Tibial artery (tissue), 4 donors: ENCODE measurements at regions not wholly inside any gene's neighbourhood (a gene's known extent, or its start where the extent isn't known, plus 50 kb on each side); places are given as distances from the start of the nearest gene placed in this dataset.

Experiments
- DNase-seq, 2 donors: peaks; one replicate each; pipeline ENCODE4 v3.0.0-alpha.2; 2019
- H3K27ac ChIP-seq, 2 donors: fragments of 200-600 bp; sonication (generic) in 1 of 2; 1 replicate in 1 of 2; 2 replicates in 1 of 2; pipeline ENCODE4 v1.5.1; 2018 to 2019; ENCODE audit warnings: mild to moderate bottlenecking in 1 of 2
- H3K27me3 ChIP-seq, 2 donors: fragments of 200-600 bp; sonication (generic) in 1 of 2; one replicate each; pipeline versions ENCODE4 v1.5.1 to v1.6.0; 2016 to 2019
- H3K36me3 ChIP-seq, 3 donors: fragments of 200-600 bp; sonication (generic) in 2 of 3; one replicate each; pipeline ENCODE4 v1.5.1; 2016 to 2019; ENCODE audit warnings: mild to moderate bottlenecking in 2 of 3
- H3K4me1 ChIP-seq, 4 donors: fragments of 200-600 bp; sonication (generic) in 2 of 4; 1 replicate in 3 of 4; 2 replicates in 1 of 4; pipeline ENCODE4 v1.5.1; 2016 to 2019
- H3K4me3 ChIP-seq, 2 donors: fragments of 200-600 bp; sonication (generic) in 1 of 2; 1 replicate in 1 of 2; 2 replicates in 1 of 2; pipeline ENCODE4 v1.5.1; 2018 to 2019; ENCODE audit warnings: mild to moderate bottlenecking in 2 of 2
- H3K9me3 ChIP-seq, 3 donors: fragments of 200-600 bp; sonication (generic) in 1 of 3; one replicate each; pipeline ENCODE4 v1.5.1; 2016 to 2019
- intact Hi-C: fragments of 100-400 bp; cut with DNase I; formaldehyde crosslinking; loops from one replicate; pipeline ENCODE4 v1.15.0; 2023; ENCODE audit warnings: low total_unique reads
- TF ChIP-seq, protein P1 (sequence below), 2 experiments: fragments of 200-600 bp in 1 of 2; fragments of 450-650 bp in 1 of 2; IDR thresholded peaks; one replicate each; pipeline ENCODE4 v1.5.1; 2017 to 2019; ENCODE audit warnings: antibody characterized with exemption in 2 of 2, mild to moderate bottlenecking in 1 of 2, moderate library complexity in 1 of 2

DNA sequence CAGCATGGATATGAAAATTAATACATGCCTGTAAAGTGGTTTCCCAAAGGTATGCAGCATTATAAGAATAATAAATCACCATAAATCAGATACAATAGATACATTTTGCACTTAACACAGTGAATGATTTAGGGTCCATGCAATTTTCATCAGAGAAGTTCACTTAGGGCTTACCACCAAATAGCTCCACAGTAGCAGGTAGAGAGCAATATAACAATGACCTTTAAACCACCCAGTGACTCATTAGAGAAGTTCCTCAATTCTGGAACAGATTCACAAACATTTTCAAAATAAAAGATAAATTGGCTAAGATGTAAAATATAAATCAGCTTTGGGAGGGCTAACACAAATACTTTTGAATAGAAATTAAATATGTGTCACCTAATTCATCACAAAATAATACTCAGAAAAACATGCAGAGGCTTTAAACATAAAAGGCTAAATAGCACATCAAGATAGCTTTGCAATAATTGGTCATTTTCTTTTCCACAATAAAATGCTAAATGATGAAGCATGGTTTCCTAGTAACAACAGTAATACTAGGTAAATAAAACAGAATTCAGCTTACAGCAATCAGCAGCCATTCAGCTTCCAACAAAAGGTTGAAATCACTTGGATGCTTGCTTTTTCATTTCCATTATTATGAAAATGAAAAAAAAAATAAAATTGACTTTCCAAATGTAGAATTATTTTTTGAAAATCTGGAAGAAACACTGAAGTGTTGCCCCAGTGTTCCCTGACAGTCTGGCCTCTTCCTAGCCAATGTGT lies 84.3 kb upstream of the NBEA start:
- no peak overlapping the region for H3K4me3 ChIP-seq
- DNase-seq, result no peak
- TF ChIP-seq, protein P1, sequence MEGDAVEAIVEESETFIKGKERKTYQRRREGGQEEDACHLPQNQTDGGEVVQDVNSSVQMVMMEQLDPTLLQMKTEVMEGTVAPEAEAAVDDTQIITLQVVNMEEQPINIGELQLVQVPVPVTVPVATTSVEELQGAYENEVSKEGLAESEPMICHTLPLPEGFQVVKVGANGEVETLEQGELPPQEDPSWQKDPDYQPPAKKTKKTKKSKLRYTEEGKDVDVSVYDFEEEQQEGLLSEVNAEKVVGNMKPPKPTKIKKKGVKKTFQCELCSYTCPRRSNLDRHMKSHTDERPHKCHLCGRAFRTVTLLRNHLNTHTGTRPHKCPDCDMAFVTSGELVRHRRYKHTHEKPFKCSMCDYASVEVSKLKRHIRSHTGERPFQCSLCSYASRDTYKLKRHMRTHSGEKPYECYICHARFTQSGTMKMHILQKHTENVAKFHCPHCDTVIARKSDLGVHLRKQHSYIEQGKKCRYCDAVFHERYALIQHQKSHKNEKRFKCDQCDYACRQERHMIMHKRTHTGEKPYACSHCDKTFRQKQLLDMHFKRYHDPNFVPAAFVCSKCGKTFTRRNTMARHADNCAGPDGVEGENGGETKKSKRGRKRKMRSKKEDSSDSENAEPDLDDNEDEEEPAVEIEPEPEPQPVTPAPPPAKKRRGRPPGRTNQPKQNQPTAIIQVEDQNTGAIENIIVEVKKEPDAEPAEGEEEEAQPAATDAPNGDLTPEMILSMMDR (IDR thresholded peaks at IDR 0.05), result no peak
- no peaks in the 10 kb centered on the region for H3K9me3 ChIP-seq
- no peak overlapping the region for H3K27ac ChIP-seq
- H3K27me3 ChIP-seq, result no peaks in the 10 kb centered on the region
- H3K36me3 ChIP-seq, result no peaks in the 10 kb centered on the region
- intact Hi-C loops, result no loop called here
- no peaks in the 10 kb centered on the region for H3K4me1 ChIP-seq

GRCh38 chr13:34862311-34862710 lies 79.8 kb upstream of the NBEA start:
- intact Hi-C loops, result no loop called here
- no peaks in the 10 kb centered on the region for H3K27me3 ChIP-seq
- H3K4me1 ChIP-seq, result no peaks in the 10 kb centered on the region
- H3K36me3 ChIP-seq, result no peaks in the 10 kb centered on the region
- no peak overlapping the region for H3K4me3 ChIP-seq
- no peaks in the 10 kb centered on the region for H3K9me3 ChIP-seq
- H3K27ac ChIP-seq, result no peak overlapping the region
- TF ChIP-seq, protein P1 (IDR thresholded peaks at IDR 0.05), result no peak
- no peak for DNase-seq

DNA sequence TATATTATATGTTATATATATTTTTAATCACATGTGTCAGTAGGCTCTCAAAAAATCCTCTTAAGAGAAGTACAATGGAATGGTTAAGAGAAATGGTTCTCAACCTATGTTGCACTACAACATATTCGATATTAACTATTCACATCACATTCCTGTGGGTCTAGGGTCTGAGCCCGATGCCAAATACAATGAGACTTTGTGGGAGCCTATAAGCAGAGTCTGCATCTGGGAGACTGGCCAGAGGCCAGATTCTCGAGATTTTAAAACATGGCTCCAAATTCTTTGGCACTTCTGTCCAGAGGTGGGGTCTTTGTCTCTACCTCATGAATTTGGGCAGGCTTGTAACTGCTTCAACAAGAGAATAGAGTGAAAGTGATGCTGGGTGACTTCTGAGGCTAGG lies 79.4 kb upstream of the NBEA start:
- Histone ChIP-seq H3K4me1 (no peaks in the 10 kb centered on the region), H3K27me3 (no peaks in the 10 kb centered on the region), H3K9me3 (no peaks in the 10 kb centered on the region), H3K4me3 (no peak overlapping the region), H3K27ac (no peak overlapping the region), H3K36me3 (no peaks in the 10 kb centered on the region)
- no peak for DNase-seq
- TF ChIP-seq, protein P1 (IDR thresholded peaks at IDR 0.05), result no peak
- intact Hi-C loops, result no loop called here

DNA sequence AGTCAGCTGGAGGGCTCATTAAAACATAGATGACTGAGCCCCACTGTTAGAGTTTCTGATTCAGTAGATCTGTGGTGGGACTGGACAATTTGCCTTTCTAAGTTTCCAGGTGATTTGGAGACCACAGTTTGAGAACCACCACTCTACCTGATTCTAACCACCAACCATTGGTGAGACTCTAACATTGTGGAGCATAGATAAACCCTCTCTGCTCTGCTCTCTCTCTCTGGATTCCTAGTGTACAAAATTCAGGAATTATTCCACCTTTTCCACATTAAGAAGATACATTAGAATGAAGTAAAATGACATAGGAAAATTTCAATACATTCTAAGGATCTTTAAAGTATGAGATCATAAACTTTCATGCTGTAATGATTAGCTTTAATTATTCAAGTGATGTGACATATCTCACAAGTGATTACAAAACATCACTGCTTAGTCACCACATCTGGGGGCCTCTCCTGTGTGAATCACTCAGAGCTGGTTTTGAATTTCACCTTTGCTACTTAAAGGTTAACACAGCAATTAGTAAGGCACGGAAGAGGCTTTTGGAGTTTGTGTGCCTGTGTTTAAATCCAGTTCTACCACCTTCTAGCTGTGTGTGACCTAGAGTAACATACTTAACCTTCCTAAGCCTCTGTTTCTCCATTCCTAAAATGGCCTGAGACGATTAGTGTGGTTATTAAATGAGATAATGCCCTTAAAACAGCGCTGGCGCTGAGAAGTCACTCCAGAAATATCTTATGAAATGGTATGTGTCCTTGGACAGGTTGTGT lies 78.5 kb upstream of the NBEA start:
- H3K9me3 ChIP-seq, result no peaks in the 10 kb centered on the region
- no peak overlapping the region for H3K4me3 ChIP-seq
- H3K27me3 ChIP-seq, result no peaks in the 10 kb centered on the region
- no peaks in the 10 kb centered on the region for H3K36me3 ChIP-seq
- no peak for DNase-seq
- intact Hi-C loops, result no loop called here
- no peak overlapping the region for H3K27ac ChIP-seq
- TF ChIP-seq, protein P1 (IDR thresholded peaks at IDR 0.05), result no peak
- H3K4me1 ChIP-seq, result no peaks in the 10 kb centered on the region

DNA sequence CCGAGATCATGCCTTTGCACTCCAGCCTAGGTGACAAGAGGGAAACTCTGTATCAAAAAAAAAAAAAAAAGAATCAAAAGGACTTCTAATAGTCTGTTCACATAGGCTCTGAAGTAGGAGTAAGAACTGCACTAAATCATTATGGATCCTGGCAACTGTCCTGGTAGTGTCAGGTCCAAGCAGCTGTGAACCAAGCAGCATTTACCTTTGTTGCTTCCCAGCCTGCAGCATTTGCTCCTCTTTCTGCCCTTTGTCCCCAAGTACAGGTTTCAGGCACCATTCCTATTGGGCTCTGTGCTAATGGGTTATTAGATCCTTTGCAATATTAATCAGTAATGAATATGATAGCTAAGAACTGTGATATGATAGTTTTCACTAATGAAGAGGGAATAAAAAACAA lies 77.4 kb upstream of the NBEA start:
- Histone ChIP-seq H3K9me3 (no peaks in the 10 kb centered on the region), H3K27me3 (no peaks in the 10 kb centered on the region), H3K36me3 (no peaks in the 10 kb centered on the region), H3K27ac (no peak overlapping the region), H3K4me3 (no peak overlapping the region), H3K4me1 (no peaks in the 10 kb centered on the region)
- TF ChIP-seq, protein P1 (IDR thresholded peaks at IDR 0.05), result no peak
- intact Hi-C loops, result no loop called here
- DNase-seq, result no peak
